Heart right ventricle (tissue), 16 donors: ENCODE measurements at regions not wholly inside any gene's neighbourhood (a gene's known extent, or its start where the extent isn't known, plus 50 kb on each side); places are given as distances from the start of the nearest gene placed in this dataset.

Experiments used
- ATAC-seq, 8 donors: fragments of 200-7000 bp; cut with Tn5 transposase; one replicate each; pipeline ENCODE4 v1.9.1; 2020; ENCODE audit warnings: mild to moderate bottlenecking in 8 of 8, moderate library complexity in 8 of 8, moderate number of reproducible peaks in 1 of 8
- DNase-seq, 2 donors: peaks; one replicate each; pipeline ENCODE4 v3.0.0-alpha.2; 2020
- H3K27ac ChIP-seq, 10 donors: fragments of 200-600 bp; sonication (generic) in 2 of 10; one replicate each; pipeline versions ENCODE4 v1.5.0 to v1.8.0; 2020 to 2022; ENCODE audit warnings: mild to moderate bottlenecking in 3 of 10
- H3K27me3 ChIP-seq, 7 donors: fragments of 200-600 bp; one replicate each; pipeline ENCODE4 v1.8.0; 2021 to 2022; ENCODE audit warnings: mild to moderate bottlenecking in 2 of 7
- H3K36me3 ChIP-seq, 9 donors: fragments of 200-600 bp; sonication (generic) in 1 of 9; one replicate each; pipeline versions ENCODE4 v1.5.0 to v1.8.0; 2020 to 2022; ENCODE audit warnings: mild to moderate bottlenecking in 2 of 9
- H3K4me1 ChIP-seq, 9 donors: fragments of 200-600 bp; sonication (generic) in 1 of 9; one replicate each; pipeline versions ENCODE4 v1.5.0 to v1.8.0; 2020 to 2022; ENCODE audit warnings: mild to moderate bottlenecking in 4 of 9
- H3K4me3 ChIP-seq, 10 donors: fragments of 200-600 bp; sonication (generic) in 2 of 10; one replicate each; pipeline versions ENCODE4 v1.5.0 to v1.8.0; 2020 to 2022; ENCODE audit warnings: mild to moderate bottlenecking in 7 of 10, moderate library complexity in 2 of 10
- H3K9me3 ChIP-seq, 11 donors: fragments of 200-600 bp in 10 of 11; sonication (generic) in 2 of 11; one replicate each; pipeline versions ENCODE4 v1.5.0 to v1.8.0; 2013 to 2022; ENCODE audit warnings: mild to moderate bottlenecking in 2 of 11, control low read depth in 1 of 11, moderate library complexity in 1 of 11
- WGBS, 2 donors: extraction: QIAGEN DNeasy Blood & Tissue Kit; methylation state at CpG; one replicate each; pipeline ENCODE4 v1.1.7; 2013; ENCODE audit warnings: inconsistent platforms in 1 of 2; 5-methylcytosine and 5-hydroxymethylcytosine counted together
- intact Hi-C, 10 donors: fragments of 100-400 bp; cut with DNase I; formaldehyde crosslinking; loops; one replicate each; pipeline versions ENCODE4 v1.11.1 to v1.14.2; 2022
- TF ChIP-seq, protein P1 (sequence below), 9 donors: fragments of 200-600 bp; sonication (generic) in 2 of 9; IDR thresholded peaks; one replicate each; pipeline versions ENCODE4 v1.5.0 to v1.8.0; 2021 to 2022; ENCODE audit warnings: antibody characterized with exemption in 9 of 9, mild to moderate bottlenecking in 5 of 9, moderate library complexity in 1 of 9
- donor health status: Arrhythmogenic right ventricular cardiomyopathy.
- donor health status: ischemic (EF 13 %, LVEDD 7.1; RV severe dilation, severe dysfunction).
- donor health status: healthy with polysubstance abuse.
- donor health status: DM: no; HTN: yes; CAD: no.
- donor health status: DM: no; HTN: no; CAD: no.
- donor health status: ischemic (EF 25% LVEDD 6.9; RV normal size, moderate dysfunction).
- donor health status: ischemic (EF 25% LVEDD 5.7; RV mildly dilated, moderate dysfunction).
- donor health status: healthy.
- donor health status: DM: yes; HTN: yes; CAD: no.
- donor health status: Ischemic cardiomyopathy.
- donor health status: ischemic (EF 35%, LVEDD 5.7; RV mildly dilated, moderate dysfunction).
- donor health status: nonischemic (EF 11% LVEDD 7.7; RV severe dilation, severe dysfunction).
- donor health status: DM: yes; HTN: yes; CAD: no.
- donor health status: PGD.
- donor health status: ischemic (EF 29% LVEDD 5.4; RV normal size, mild dysfunction).
- donor health status: nonischemic (EF 23%, LVEDD 6.1; RV moderate dilation, normal function).

DNA sequence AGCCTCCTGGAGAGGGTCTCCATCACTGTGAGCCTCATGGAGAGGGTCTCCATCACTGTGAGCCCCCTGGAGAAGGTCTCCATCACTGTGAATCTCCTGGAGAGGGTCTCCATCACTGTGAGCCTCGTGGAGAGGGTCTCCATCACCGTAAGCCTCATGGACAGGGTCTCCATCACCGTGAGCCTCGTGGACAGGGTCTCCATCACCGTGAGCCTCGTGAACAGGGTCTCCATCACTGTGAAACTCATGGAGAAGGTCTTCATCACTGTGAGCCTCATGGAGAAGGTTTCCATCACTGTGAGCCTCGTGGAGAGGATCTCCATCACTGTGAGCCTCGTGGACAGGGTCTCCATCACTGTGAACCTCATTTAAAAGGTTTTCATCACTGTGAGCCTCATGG, 140.0 kb downstream of the ERMARD start:
- Histone ChIP-seq H3K36me3 (no peaks in the 10 kb centered on the region), H3K4me1 (no peaks in the 10 kb centered on the region), H3K27ac (no peak overlapping the region), H3K9me3 (no peaks in the 10 kb centered on the region), H3K4me3 (no peak overlapping the region), H3K27me3 (peaks cover 0 to 29% (median 5%) of the 10 kb centered on the region in 7 donors)
- TF ChIP-seq, protein P1, sequence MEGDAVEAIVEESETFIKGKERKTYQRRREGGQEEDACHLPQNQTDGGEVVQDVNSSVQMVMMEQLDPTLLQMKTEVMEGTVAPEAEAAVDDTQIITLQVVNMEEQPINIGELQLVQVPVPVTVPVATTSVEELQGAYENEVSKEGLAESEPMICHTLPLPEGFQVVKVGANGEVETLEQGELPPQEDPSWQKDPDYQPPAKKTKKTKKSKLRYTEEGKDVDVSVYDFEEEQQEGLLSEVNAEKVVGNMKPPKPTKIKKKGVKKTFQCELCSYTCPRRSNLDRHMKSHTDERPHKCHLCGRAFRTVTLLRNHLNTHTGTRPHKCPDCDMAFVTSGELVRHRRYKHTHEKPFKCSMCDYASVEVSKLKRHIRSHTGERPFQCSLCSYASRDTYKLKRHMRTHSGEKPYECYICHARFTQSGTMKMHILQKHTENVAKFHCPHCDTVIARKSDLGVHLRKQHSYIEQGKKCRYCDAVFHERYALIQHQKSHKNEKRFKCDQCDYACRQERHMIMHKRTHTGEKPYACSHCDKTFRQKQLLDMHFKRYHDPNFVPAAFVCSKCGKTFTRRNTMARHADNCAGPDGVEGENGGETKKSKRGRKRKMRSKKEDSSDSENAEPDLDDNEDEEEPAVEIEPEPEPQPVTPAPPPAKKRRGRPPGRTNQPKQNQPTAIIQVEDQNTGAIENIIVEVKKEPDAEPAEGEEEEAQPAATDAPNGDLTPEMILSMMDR (IDR thresholded peaks at IDR 0.05): no peak
- ATAC-seq: no peak
- intact Hi-C loops: no loop called here
- WGBS, 2 donors: 59 to 67% methylated on average over 8 of the region's 8 CpGs
- DNase-seq: no peak

DNA sequence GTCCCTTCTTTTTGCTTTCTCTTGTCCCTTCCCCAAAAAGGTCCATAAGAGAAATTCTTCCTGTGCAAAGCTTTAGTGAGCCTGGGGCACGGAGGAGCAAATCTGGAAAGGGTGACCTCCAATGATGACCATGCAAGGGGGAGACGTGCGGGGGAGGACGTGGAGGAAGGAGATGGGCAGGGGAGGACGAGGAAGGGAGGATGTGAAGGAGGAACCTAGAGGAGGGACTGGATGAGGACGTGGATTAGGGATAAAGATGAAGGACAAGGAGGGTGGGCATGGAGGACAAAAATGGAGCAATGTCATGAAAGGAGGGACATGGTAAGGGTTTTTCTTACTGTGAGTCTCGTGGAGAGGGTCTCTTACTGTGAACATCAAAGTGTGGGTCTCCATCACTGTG, 139.5 kb downstream of the ERMARD start:
- Histone ChIP-seq H3K9me3 (no peaks in the 10 kb centered on the region), H3K4me1 (no peaks in the 10 kb centered on the region), H3K27me3 (peaks cover 0 to 29% (median 5%) of the 10 kb centered on the region in 7 donors), H3K27ac (no peak overlapping the region), H3K4me3 (no peak overlapping the region), H3K36me3 (no peaks in the 10 kb centered on the region)
- intact Hi-C loops: no loop called here
- 71 to 77% methylated on average over 7 of the region's 7 CpGs for WGBS, 2 donors
- ATAC-seq: no peak
- TF ChIP-seq, protein P1 (IDR thresholded peaks at IDR 0.05): no peak
- no peak for DNase-seq

DNA sequence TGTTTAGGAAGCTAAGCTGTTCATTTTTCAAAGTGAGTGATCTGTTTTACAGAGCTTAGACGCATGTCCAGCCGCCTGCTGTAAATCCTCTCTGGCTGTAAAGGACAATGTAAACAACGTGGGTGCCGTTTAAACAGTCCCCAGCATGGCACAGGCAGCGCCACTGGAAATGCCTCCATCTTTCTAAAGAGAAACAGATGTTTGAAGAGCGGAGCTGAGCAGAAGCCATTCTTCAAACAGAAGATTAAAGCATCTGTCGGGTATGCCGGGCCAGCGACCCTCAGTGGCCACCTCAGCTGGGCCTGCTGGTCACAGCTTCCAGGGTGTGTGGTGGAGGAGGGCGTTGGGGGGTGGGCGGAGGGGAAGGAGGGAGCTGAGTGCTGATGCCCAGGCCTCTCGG, 138.6 kb downstream of the ERMARD start:
- DNase-seq: no peak
- H3K4me3 ChIP-seq: no peak overlapping the region
- no peak overlapping the region for H3K27ac ChIP-seq
- H3K4me1 ChIP-seq: no peaks in the 10 kb centered on the region
- no peaks in the 10 kb centered on the region for H3K36me3 ChIP-seq
- peaks cover 0 to 29% (median 5%) of the 10 kb centered on the region in 7 donors for H3K27me3 ChIP-seq
- TF ChIP-seq, protein P1 (IDR thresholded peaks at IDR 0.05): no peak
- no peak for ATAC-seq
- 66 to 70% methylated on average over 12 of the region's 12 CpGs for WGBS, 2 donors
- peaks cover 0 to 3% (median 0%) of the 10 kb centered on the region in 11 donors for H3K9me3 ChIP-seq
- intact Hi-C loops: no loop called here

DNA sequence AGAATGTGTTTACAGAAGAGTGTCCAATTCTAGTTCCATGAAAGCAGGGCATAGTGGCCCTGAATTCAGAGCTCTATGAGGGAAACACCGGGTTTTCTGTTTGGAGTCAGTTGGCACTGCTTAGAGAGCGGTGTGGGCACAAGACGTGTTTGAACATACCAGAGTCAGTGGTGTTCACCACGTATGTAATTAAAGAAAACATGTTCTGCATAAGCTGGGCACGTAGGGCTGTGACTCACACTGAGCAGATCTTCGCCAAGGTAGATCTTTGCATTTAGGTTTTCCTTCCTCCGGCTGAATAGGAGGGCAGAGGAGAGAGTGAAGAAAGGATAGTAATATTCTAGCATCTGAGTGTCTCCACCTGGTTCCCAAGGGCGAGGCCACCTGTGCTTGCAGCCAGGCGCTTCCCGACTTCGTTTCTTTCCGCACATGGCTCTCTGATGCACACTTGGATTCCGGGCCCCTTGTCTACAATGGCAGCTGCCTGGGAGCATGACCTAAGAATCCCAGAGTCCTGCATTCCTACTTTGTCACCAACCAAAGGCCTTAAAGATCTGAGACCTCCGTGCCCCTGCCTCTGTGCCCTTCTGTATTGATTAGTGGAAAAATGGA, 136.2 kb downstream of the ERMARD start:
- TF ChIP-seq, protein P1 (IDR thresholded peaks at IDR 0.05): no peak
- 89 to 91% methylated on average over 14 of the region's 14 CpGs for WGBS, 2 donors
- Histone ChIP-seq H3K9me3 (peaks cover 0 to 4% (median 0%) of the 10 kb centered on the region in 11 donors), H3K36me3 (no peaks in the 10 kb centered on the region), H3K4me3 (no peak overlapping the region), H3K27me3 (peaks cover 0 to 27% (median 5%) of the 10 kb centered on the region in 7 donors), H3K4me1 (no peaks in the 10 kb centered on the region), H3K27ac (no peak overlapping the region)
- DNase-seq: no peak
- intact Hi-C loops: no loop called here
- ATAC-seq: no peak
